Panc1 (cell line): ENCODE measurements at regions not wholly inside any gene's neighbourhood (a gene's known extent, or its start where the extent isn't known, plus 50 kb on each side); places are given as distances from the start of the nearest gene placed in this dataset.

Experiments
- ATAC-seq: fragments of 200-7000 bp; cut with Tn5 transposase; 2 replicates; pipeline ENCODE4 v1.9.1; 2020; ENCODE audit warnings: mild to moderate bottlenecking, moderate library complexity
- BruUV-seq: library from RNA; stranded (reverse); fragments of 400-500 nt; replicated peaks from 2 replicates; lab custom pipeline; 2021; lab: Mats Ljungman, UMichigan
- CTCF ChIA-PET: fragments of 300-600 bp; sonication (Branson Sonifier 250); formaldehyde crosslinking; loops from one replicate; lab custom pipeline; 2022; ENCODE audit warnings: antibody characterized with exemption; lab: Charles Lee
- POLR2A ChIA-PET: fragments of 300-600 bp; sonication (Branson Sonifier 250); formaldehyde crosslinking; loops from one replicate; lab custom pipeline; 2022; ENCODE audit warnings: antibody characterized with exemption; lab: Charles Lee
- DNase-seq: peaks from one replicate; pipeline ENCODE4 v3.0.0-alpha.2; 2010; ENCODE audit warnings: low read depth, low spot score
- H3K27ac ChIP-seq: 2 replicates; pipeline ENCODE4 v1.5.1; 2011; ENCODE audit warnings: mild to moderate bottlenecking, low read length, inconsistent platforms
- H3K27me3 ChIP-seq: fragments of 200-500 bp; sonication (Bioruptor generic); 2 replicates; pipeline ENCODE4 v1.6.0; 2014; ENCODE audit warnings: low read length, inconsistent platforms; ENCODE audit not compliant: control insufficient read depth, insufficient read depth
- H3K36me3 ChIP-seq: fragments of 200-500 bp; sonication (Bioruptor generic); 2 replicates; pipeline ENCODE4 v1.5.1; 2014; ENCODE audit warnings: inconsistent platforms, mild to moderate bottlenecking, low read length, moderate library complexity; ENCODE audit not compliant: control insufficient read depth, insufficient read depth
- H3K4me1 ChIP-seq: 2 replicates; pipeline ENCODE4 v1.5.1; 2011; ENCODE audit warnings: inconsistent platforms, mild to moderate bottlenecking, low read length, moderate library complexity; ENCODE audit not compliant: control insufficient read depth, insufficient read depth
- H3K4me3 ChIP-seq, 2 experiments: 2 replicates each; pipeline ENCODE4 v1.5.1; 2011 to 2012; ENCODE audit warnings: low read depth in 2 of 2, low read length in 2 of 2, mild to moderate bottlenecking in 2 of 2, inconsistent platforms in 1 of 2, moderate library complexity in 1 of 2
- H3K9me3 ChIP-seq: fragments of 200-500 bp; sonication (Bioruptor generic); 2 replicates; pipeline ENCODE4 v1.5.1; 2014; ENCODE audit warnings: low read depth, mild to moderate bottlenecking, inconsistent platforms, low read length, moderate library complexity; ENCODE audit not compliant: control insufficient read depth, insufficient read depth
- CTCF ChIP-seq: fragments of 450-650 bp; IDR thresholded peaks from 2 replicates; pipeline ENCODE4 v1.5.1; 2017; ENCODE audit warnings: mild to moderate bottlenecking
- POLR2AphosphoS5 ChIP-seq: IDR thresholded peaks from 2 replicates; pipeline ENCODE4 v1.6.1; 2012; ENCODE audit warnings: mild to moderate bottlenecking, low read depth, low read length, moderate library complexity
- REST ChIP-seq, 2 experiments: IDR thresholded peaks; 2 replicates each; pipeline ENCODE4 v1.6.1; 2011 to 2012; ENCODE audit warnings: low read depth in 2 of 2, control low read depth in 1 of 2, low read length in 1 of 2, mild to moderate bottlenecking in 1 of 2, moderate library complexity in 1 of 2; ENCODE audit not compliant: insufficient read depth in 1 of 2
- SIN3A ChIP-seq: IDR thresholded peaks from 2 replicates; pipeline ENCODE4 v1.6.1; 2012; ENCODE audit warnings: low read depth, mild to moderate bottlenecking, low read length, moderate library complexity, borderline replicate concordance; ENCODE audit not compliant: insufficient read depth
- TCF7L2 ChIP-seq: IDR thresholded peaks from 2 replicates; pipeline ENCODE4 v1.6.1; 2011; ENCODE audit warnings: mild to moderate bottlenecking, low read depth, low read length, inconsistent platforms
- in situ Hi-C: cut with HindIII; loops from 2 replicates; pipeline ENCODE4 v1.10.0; 2016; ENCODE audit warnings: low sequenced_read_pairs, low pct_unique_long_range_greater_than_20kb
- intact Hi-C: fragments of 100-400 bp; cut with micrococcal nuclease; formaldehyde crosslinking; loops from one replicate; pipeline ENCODE4 v1.10.0; 2022; ENCODE audit not compliant: unreplicated experiment

- Histone ChIP-seq H3K36me3 (no peaks in the 10 kb centered on the region), H3K9me3 (no peaks in the 10 kb centered on the region), H3K27ac (no peak overlapping the region), H3K4me3 (no peak overlapping the region), H3K4me1 (no peaks in the 10 kb centered on the region), H3K27me3 (no peaks in the 10 kb centered on the region)
- no peak for ATAC-seq
- CTCF ChIA-PET = no interaction called here
- no TSS peak for BruUV-seq
- DNase-seq = no peak
- no peak for TF ChIP-seq CTCF
- in situ Hi-C loops = no loop called here
- intact Hi-C loops = no loop called here
- POLR2A ChIA-PET = no interaction called here
Measured at GRCh38 chr13:105956921-105957320, 578.5 kb downstream of the EFNB2 start.

GRCh38 chr13:105952973-105953290, 582.5 kb downstream of the EFNB2 start:
- Histone ChIP-seq H3K27ac (no peak overlapping the region), H3K27me3 (no peaks in the 10 kb centered on the region), H3K4me3 (no peak overlapping the region), H3K4me1 (no peaks in the 10 kb centered on the region), H3K9me3 (no peaks in the 10 kb centered on the region), H3K36me3 (no peaks in the 10 kb centered on the region)
- POLR2A ChIA-PET = no interaction called here
- DNase-seq (no peak), ATAC-seq (no peak)
- in situ Hi-C loops (no loop called here), intact Hi-C loops (no loop called here)
- TF ChIP-seq POLR2AphosphoS5 (no peak), CTCF (no peak), REST (IDR thresholded peaks at IDR 0.05; ENCODE audit: insufficient read depth in 1 of 2, low read depth in 2 of 2, low read length in 1 of 2) (no peak), TCF7L2 (no peak), SIN3A (no peak)
- CTCF ChIA-PET = no interaction called here
- BruUV-seq = no TSS peak
